HL-60 (cell line): ENCODE measurements at regions not wholly inside any gene's neighbourhood (a gene's known extent, or its start where the extent isn't known, plus 50 kb on each side); places are given as distances from the start of the nearest gene placed in this dataset.

Experiments used
- DNase-seq, 2 experiments: peaks; one replicate each; pipeline ENCODE4 v3.0.0-alpha.2; 2010 to 2020; ENCODE audit warnings: low read depth in 1 of 2, low spot score in 1 of 2
- H3K27ac ChIP-seq: fragments of 250-450 bp; sonication (Bioruptor Pico); replicated peaks from 2 replicates; pipeline ENCODE4 v1.5.1; 2020; ENCODE audit warnings: mild to moderate bottlenecking, moderate library complexity
- H3K27me3 ChIP-seq: fragments of 250-450 bp; sonication (Bioruptor Pico); 2 replicates; pipeline ENCODE4 v1.5.1; 2021; ENCODE audit warnings: mild to moderate bottlenecking, moderate library complexity; ENCODE audit not compliant: insufficient read depth, poor library complexity, severe bottlenecking
- H3K4me3 ChIP-seq: replicated peaks from 2 replicates; pipeline ENCODE4 v1.5.1; 2011; ENCODE audit warnings: mild to moderate bottlenecking, control low read depth, low read length; ENCODE audit not compliant: insufficient read depth
- GABPA ChIP-seq: IDR thresholded peaks from 2 replicates; pipeline ENCODE4 v1.6.1; 2012; ENCODE audit warnings: low read depth
- POLR2AphosphoS5 ChIP-seq: IDR thresholded peaks from 2 replicates; pipeline ENCODE4 v1.6.1; 2012; ENCODE audit warnings: low read depth
- SPI1 ChIP-seq: IDR thresholded peaks from 2 replicates; pipeline ENCODE4 v1.6.1; 2012; ENCODE audit warnings: low read depth, mild to moderate bottlenecking, borderline replicate concordance
- TF ChIP-seq, protein P1 (sequence below): IDR thresholded peaks from 2 replicates; pipeline ENCODE4 v1.6.1; 2012; ENCODE audit warnings: low read depth; ENCODE audit not compliant: insufficient replicate concordance
- TF ChIP-seq, protein P2 (sequence below): IDR thresholded peaks from one replicate; pipeline ENCODE4 v1.5.1; 2011; ENCODE audit warnings: low read length, control low read depth, inconsistent platforms; ENCODE audit not compliant: insufficient read depth

DNA sequence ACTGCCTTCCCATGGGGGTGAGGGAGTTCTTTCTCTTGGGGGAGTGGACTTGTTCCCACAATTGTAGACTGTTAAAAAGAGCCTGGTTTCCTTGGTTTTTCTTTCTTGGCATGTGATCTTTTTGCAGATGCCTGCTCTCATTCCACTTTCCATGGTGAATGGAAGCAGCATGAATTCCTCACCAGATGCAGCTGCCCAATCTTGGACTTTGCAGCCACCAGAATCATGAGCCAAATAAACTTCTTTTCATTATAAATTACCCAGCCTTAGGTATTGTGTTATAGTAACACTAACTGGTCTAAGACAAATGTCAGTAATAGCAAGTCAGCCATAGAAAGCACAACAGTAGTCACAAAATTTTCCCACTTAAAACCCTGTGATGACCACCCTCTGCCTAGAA is 260.5 kb upstream of the THBS1 start:
- H3K27ac ChIP-seq = no peak overlapping the region
- TF ChIP-seq GABPA (no peak), SPI1 (no peak), POLR2AphosphoS5 (no peak)
- TF ChIP-seq, protein P1, sequence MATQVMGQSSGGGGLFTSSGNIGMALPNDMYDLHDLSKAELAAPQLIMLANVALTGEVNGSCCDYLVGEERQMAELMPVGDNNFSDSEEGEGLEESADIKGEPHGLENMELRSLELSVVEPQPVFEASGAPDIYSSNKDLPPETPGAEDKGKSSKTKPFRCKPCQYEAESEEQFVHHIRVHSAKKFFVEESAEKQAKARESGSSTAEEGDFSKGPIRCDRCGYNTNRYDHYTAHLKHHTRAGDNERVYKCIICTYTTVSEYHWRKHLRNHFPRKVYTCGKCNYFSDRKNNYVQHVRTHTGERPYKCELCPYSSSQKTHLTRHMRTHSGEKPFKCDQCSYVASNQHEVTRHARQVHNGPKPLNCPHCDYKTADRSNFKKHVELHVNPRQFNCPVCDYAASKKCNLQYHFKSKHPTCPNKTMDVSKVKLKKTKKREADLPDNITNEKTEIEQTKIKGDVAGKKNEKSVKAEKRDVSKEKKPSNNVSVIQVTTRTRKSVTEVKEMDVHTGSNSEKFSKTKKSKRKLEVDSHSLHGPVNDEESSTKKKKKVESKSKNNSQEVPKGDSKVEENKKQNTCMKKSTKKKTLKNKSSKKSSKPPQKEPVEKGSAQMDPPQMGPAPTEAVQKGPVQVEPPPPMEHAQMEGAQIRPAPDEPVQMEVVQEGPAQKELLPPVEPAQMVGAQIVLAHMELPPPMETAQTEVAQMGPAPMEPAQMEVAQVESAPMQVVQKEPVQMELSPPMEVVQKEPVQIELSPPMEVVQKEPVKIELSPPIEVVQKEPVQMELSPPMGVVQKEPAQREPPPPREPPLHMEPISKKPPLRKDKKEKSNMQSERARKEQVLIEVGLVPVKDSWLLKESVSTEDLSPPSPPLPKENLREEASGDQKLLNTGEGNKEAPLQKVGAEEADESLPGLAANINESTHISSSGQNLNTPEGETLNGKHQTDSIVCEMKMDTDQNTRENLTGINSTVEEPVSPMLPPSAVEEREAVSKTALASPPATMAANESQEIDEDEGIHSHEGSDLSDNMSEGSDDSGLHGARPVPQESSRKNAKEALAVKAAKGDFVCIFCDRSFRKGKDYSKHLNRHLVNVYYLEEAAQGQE = no peak
- TF ChIP-seq, protein P2, sequence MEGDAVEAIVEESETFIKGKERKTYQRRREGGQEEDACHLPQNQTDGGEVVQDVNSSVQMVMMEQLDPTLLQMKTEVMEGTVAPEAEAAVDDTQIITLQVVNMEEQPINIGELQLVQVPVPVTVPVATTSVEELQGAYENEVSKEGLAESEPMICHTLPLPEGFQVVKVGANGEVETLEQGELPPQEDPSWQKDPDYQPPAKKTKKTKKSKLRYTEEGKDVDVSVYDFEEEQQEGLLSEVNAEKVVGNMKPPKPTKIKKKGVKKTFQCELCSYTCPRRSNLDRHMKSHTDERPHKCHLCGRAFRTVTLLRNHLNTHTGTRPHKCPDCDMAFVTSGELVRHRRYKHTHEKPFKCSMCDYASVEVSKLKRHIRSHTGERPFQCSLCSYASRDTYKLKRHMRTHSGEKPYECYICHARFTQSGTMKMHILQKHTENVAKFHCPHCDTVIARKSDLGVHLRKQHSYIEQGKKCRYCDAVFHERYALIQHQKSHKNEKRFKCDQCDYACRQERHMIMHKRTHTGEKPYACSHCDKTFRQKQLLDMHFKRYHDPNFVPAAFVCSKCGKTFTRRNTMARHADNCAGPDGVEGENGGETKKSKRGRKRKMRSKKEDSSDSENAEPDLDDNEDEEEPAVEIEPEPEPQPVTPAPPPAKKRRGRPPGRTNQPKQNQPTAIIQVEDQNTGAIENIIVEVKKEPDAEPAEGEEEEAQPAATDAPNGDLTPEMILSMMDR = no peak
- no peaks in the 10 kb centered on the region for H3K27me3 ChIP-seq
- H3K4me3 ChIP-seq = no peak overlapping the region
- DNase-seq = no peak

DNA sequence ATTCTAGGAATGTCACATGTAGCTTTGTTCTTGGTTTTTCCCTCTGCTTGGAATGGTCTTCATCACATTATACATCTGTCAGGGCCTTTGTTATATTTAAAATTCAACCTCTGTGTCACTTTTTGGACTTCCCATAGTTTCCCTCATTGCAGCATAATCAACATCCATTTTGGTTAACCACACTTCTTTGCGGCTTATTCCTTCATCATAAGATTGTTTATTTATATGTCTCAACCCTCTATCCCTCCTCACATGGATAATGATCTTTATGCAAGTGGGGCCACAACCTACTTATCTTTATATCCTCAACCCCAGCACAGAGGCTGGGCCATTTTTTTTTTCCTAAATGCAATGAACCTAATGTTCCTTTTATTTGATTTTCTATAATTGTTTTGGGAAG is 260.0 kb upstream of the THBS1 start:
- no peak overlapping the region for H3K27ac ChIP-seq
- H3K27me3 ChIP-seq = no peaks in the 10 kb centered on the region
- TF ChIP-seq GABPA (no peak), SPI1 (no peak), POLR2AphosphoS5 (no peak)
- TF ChIP-seq, protein P2 = no peak
- TF ChIP-seq, protein P1 = no peak
- DNase-seq = no peak
- H3K4me3 ChIP-seq = no peak overlapping the region

DNA sequence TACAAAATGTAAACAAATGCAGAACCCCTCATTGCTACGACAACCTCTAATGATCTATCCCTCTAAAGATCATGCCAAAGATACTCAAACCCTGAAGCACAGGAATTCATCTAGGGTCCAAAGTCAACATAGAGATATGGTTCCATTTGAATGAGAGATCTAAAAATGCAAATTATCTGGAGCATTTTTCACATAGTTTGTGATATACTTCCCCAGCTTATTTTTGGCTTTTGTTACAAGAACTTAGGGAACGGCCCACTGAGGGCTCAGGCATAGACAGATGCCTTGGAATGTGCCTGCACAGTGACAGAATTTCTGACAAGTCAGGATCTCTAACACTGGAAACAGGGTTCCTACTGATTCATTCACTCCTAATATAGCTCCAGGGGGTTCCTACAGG is 258.9 kb upstream of the THBS1 start:
- TF ChIP-seq GABPA (no peak), SPI1 (no peak), POLR2AphosphoS5 (no peak)
- TF ChIP-seq, protein P2 = no peak
- TF ChIP-seq, protein P1 = no peak
- no peak for DNase-seq
- Histone ChIP-seq H3K27ac (no peak overlapping the region), H3K4me3 (no peak overlapping the region), H3K27me3 (no peaks in the 10 kb centered on the region)
